Trophoblast cell (in vitro differentiated cells and primary cell): ENCODE measurements at regions not wholly inside any gene's neighbourhood (a gene's known extent, or its start where the extent isn't known, plus 50 kb on each side); places are given as distances from the start of the nearest gene placed in this dataset.
A peak's percentile ranks its signal among the peaks of the same experiment; 100 is the strongest.

Source experiments
- DNase-seq, 2 donors: peaks; one replicate each; pipeline ENCODE4 v3.0.0-alpha.2; 2016
- H2AFZ ChIP-seq: 2 replicates; pipeline ENCODE4 v1.6.1; 2013; ENCODE audit warnings: low read length, moderate library complexity, mild to moderate bottlenecking; ENCODE audit not compliant: insufficient read depth, poor library complexity
- H2AK5ac ChIP-seq: 2 replicates; pipeline ENCODE4 v1.6.1; 2013; ENCODE audit warnings: mild to moderate bottlenecking, low read length
- H2BK120ac ChIP-seq: 2 replicates; pipeline ENCODE4 v1.6.1; 2013; ENCODE audit warnings: low read length, mild to moderate bottlenecking, moderate library complexity; ENCODE audit not compliant: insufficient read depth, poor library complexity
- H2BK12ac ChIP-seq: 2 replicates; pipeline ENCODE4 v1.6.1; 2013; ENCODE audit warnings: mild to moderate bottlenecking, low read length, moderate library complexity
- H2BK5ac ChIP-seq: 2 replicates; pipeline ENCODE4 v1.6.1; 2013; ENCODE audit warnings: low read length, low read depth, moderate library complexity, mild to moderate bottlenecking; ENCODE audit not compliant: poor library complexity
- H3K14ac ChIP-seq: 2 replicates; pipeline ENCODE4 v1.6.1; 2013; ENCODE audit warnings: mild to moderate bottlenecking, low read length
- H3K18ac ChIP-seq: 2 replicates; pipeline ENCODE4 v1.6.1; 2013; ENCODE audit warnings: mild to moderate bottlenecking, low read length
- H3K23ac ChIP-seq: 2 replicates; pipeline ENCODE4 v1.6.1; 2013; ENCODE audit warnings: low read length
- H3K27ac ChIP-seq: 2 replicates; pipeline ENCODE4 v1.5.1; 2013; ENCODE audit warnings: low read depth, mild to moderate bottlenecking, inconsistent platforms, low read length, moderate library complexity
- H3K27me3 ChIP-seq: 2 replicates; pipeline ENCODE4 v1.6.1; 2013; ENCODE audit warnings: inconsistent platforms, mild to moderate bottlenecking, low read length, moderate library complexity; ENCODE audit not compliant: insufficient read depth
- H3K36me3 ChIP-seq, 2 experiments: 1 replicate in 1 of 2; 2 replicates in 1 of 2; pipeline ENCODE4 v1.6.1; 2013; ENCODE audit warnings: low read length in 2 of 2, mild to moderate bottlenecking in 2 of 2, moderate library complexity in 1 of 2; ENCODE audit not compliant: insufficient read depth in 2 of 2, control insufficient read depth in 1 of 2
- H3K4ac ChIP-seq: 2 replicates; pipeline ENCODE4 v1.6.1; 2013; ENCODE audit warnings: low read depth, mild to moderate bottlenecking, low read length, moderate library complexity
- H3K4me1 ChIP-seq, 2 experiments: 1 replicate in 1 of 2; 2 replicates in 1 of 2; pipeline ENCODE4 v1.6.1; 2013; ENCODE audit warnings: low read length in 2 of 2, mild to moderate bottlenecking in 2 of 2, moderate library complexity in 1 of 2; ENCODE audit not compliant: insufficient read depth in 2 of 2, control insufficient read depth in 1 of 2
- H3K4me2 ChIP-seq: 2 replicates; pipeline ENCODE4 v1.6.1; 2013; ENCODE audit warnings: inconsistent platforms, mild to moderate bottlenecking, low read length, moderate library complexity
- H3K4me3 ChIP-seq: 2 replicates; pipeline ENCODE4 v1.5.1; 2013; ENCODE audit warnings: mild to moderate bottlenecking, low read depth, low read length, inconsistent platforms
- H3K79me1 ChIP-seq: one replicate; pipeline ENCODE4 v1.6.1; 2013; ENCODE audit warnings: low read length
- H3K79me2 ChIP-seq: 2 replicates; pipeline ENCODE4 v1.6.1; 2013; ENCODE audit warnings: low read length, mild to moderate bottlenecking; ENCODE audit not compliant: control insufficient read depth, insufficient read depth, poor library complexity
- H3K9ac ChIP-seq: 2 replicates; pipeline ENCODE4 v1.6.1; 2013; ENCODE audit warnings: mild to moderate bottlenecking, low read length
- H3K9me3 ChIP-seq: 2 replicates; pipeline ENCODE4 v1.6.1; 2013; ENCODE audit warnings: low read depth, mild to moderate bottlenecking, control low read depth, inconsistent platforms, low read length; ENCODE audit not compliant: insufficient read depth
- H4K12ac ChIP-seq: 2 replicates; pipeline ENCODE4 v1.6.1; 2013; ENCODE audit warnings: low read depth, mild to moderate bottlenecking, low read length, moderate library complexity
- H4K8ac ChIP-seq: 2 replicates; pipeline ENCODE4 v1.6.1; 2013; ENCODE audit warnings: low read depth, mild to moderate bottlenecking, low read length, moderate library complexity
- H4K91ac ChIP-seq: one replicate; pipeline ENCODE4 v1.6.1; 2013; ENCODE audit warnings: low read depth, mild to moderate bottlenecking, low read length, moderate library complexity
- WGBS: extraction: QIAGEN DNeasy Blood & Tissue Kit; methylation state at CpG from one replicate; pipeline ENCODE4 v1.1.7; 2013; ENCODE audit warnings: missing lambda C conversion rate; ENCODE audit not compliant: insufficient read length, insufficient coverage; ENCODE audit errors: extremely low coverage; 5-methylcytosine and 5-hydroxymethylcytosine counted together

DNA sequence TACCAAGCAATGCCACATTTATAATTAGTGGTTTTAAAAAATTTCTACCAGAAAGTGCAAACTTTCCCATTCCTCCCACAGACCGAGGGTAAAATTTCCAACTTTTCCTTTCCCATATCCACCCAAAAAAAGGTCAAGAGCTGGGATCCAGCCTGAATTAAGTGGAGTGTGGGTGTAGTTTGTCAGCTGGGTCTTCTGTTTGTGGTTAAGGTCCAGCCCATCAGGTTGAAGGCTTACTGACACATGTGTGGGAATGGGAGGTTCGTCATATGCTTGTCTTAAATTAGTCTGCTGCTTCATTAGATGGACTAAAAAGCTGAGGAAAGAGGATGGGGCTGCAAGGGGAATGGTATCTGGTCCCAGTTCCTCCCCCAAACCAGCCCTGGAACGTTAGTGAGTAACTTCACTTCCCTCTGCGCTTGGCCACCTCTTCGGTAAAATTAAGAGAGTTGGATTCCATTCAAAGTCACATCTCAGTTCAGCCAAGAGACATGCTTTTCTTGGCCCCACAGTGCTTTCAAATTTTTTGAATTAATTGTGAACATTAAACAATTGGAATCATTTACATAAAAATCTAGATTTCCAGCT, 59.0 kb upstream of the PLCL2 start:
- H3K27me3 ChIP-seq: no peaks in the 10 kb centered on the region
- H3K36me3 ChIP-seq: no peaks in the 10 kb centered on the region
- no peaks in the 10 kb centered on the region for H3K79me1 ChIP-seq
- H4K12ac ChIP-seq: no peak overlapping the region
- H3K4me3 ChIP-seq: no peak overlapping the region
- H2AK5ac ChIP-seq: no peak overlapping the region
- H3K79me2 ChIP-seq: no peaks in the 10 kb centered on the region
- no peak overlapping the region for H4K91ac ChIP-seq
- H3K4ac ChIP-seq: no peak overlapping the region
- H3K4me2 ChIP-seq: no peak overlapping the region
- H4K8ac ChIP-seq: no peak overlapping the region
- DNase-seq: no peak
- H2BK120ac ChIP-seq: no peak overlapping the region
- H2BK5ac ChIP-seq: no peak overlapping the region
- H3K14ac ChIP-seq: no peak overlapping the region
- H3K23ac ChIP-seq: no peak overlapping the region
- no peaks in the 10 kb centered on the region for H3K4me1 ChIP-seq
- no peak overlapping the region for H3K9ac ChIP-seq
- no peak overlapping the region for H3K27ac ChIP-seq
- WGBS: no CpG with 5 or more reads among the region's 5 CpGs
- no peak overlapping the region for H2AFZ ChIP-seq
- peaks cover 3% of the 10 kb centered on the region for H3K9me3 ChIP-seq
- no peak overlapping the region for H3K18ac ChIP-seq
- H2BK12ac ChIP-seq: no peak overlapping the region

DNA sequence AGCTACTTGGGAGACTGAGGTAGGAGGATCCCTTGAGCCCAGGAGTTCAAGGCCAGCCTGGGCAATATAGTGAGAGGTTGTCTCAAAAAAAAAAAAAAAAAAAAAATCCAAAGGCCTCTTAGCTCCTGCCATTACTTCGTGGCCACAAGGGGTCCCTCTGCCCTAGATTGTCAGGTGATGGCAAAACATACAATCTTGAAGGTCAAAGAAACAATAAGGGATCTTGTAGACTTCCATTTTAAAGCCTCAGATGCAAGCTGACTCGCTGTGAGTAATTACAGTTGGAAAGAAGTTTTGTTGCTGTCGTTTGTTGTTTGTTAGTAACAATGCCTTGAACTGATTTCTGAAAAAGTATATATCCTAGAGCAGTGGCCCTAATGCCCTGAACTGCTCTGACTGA, 55.9 kb upstream of the PLCL2 start:
- H4K8ac ChIP-seq: no peak overlapping the region
- H3K79me1 ChIP-seq: no peaks in the 10 kb centered on the region
- H4K91ac ChIP-seq: no peak overlapping the region
- no peak overlapping the region for H2AK5ac ChIP-seq
- no peaks in the 10 kb centered on the region for H3K27me3 ChIP-seq
- no CpG with 5 or more reads among the region's 3 CpGs for WGBS
- H3K23ac ChIP-seq: no peak overlapping the region
- H3K36me3 ChIP-seq: no peaks in the 10 kb centered on the region
- H3K79me2 ChIP-seq: no peaks in the 10 kb centered on the region
- H3K14ac ChIP-seq: no peak overlapping the region
- H2BK12ac ChIP-seq: no peak overlapping the region
- no peak overlapping the region for H2AFZ ChIP-seq
- H2BK120ac ChIP-seq: no peak overlapping the region
- no peak overlapping the region for H3K27ac ChIP-seq
- H3K4ac ChIP-seq: no peak overlapping the region
- H3K4me1 ChIP-seq: no peaks in the 10 kb centered on the region
- no peak overlapping the region for H3K4me2 ChIP-seq
- peak in 1 of 2 donors; percentile 46 for DNase-seq
- no peaks in the 10 kb centered on the region for H3K9me3 ChIP-seq
- no peak overlapping the region for H3K18ac ChIP-seq
- no peak overlapping the region for H3K9ac ChIP-seq
- no peak overlapping the region for H2BK5ac ChIP-seq
- H3K4me3 ChIP-seq: no peak overlapping the region
- H4K12ac ChIP-seq: no peak overlapping the region

DNA sequence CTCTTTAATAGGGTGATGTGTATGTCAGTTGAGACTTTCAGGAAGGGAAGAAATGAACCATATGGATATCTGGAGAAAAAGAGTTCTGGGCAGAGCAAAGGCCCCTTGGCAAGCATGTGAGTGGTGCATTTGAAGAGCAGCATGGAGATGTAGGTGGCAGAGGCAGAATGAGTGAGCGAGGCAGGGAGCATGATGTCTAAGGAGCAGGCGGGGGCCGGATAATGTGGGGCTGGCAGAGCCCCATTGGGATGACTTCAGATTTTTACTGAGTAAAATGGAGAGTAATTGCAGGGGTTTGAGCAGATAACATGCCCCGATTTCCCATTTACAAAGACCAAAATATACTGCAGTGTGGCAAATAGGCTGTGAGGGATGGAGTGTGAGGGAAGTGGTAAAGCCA, 52.9 kb upstream of the PLCL2 start:
- peaks cover 0 to 1% of the 10 kb centered on the region in 2 experiments for H3K4me1 ChIP-seq
- no peak overlapping the region for H3K27ac ChIP-seq
- no peak overlapping the region for H2AFZ ChIP-seq
- no peak overlapping the region for H3K23ac ChIP-seq
- no peak overlapping the region for H3K9ac ChIP-seq
- no CpG with 5 or more reads among the region's 4 CpGs for WGBS
- DNase-seq: no peak
- H3K4me2 ChIP-seq: no peak overlapping the region
- no peak overlapping the region for H4K91ac ChIP-seq
- no peak overlapping the region for H3K4ac ChIP-seq
- no peaks in the 10 kb centered on the region for H3K27me3 ChIP-seq
- H3K79me2 ChIP-seq: no peaks in the 10 kb centered on the region
- H3K9me3 ChIP-seq: no peaks in the 10 kb centered on the region
- no peak overlapping the region for H2BK5ac ChIP-seq
- no peaks in the 10 kb centered on the region for H3K79me1 ChIP-seq
- H2AK5ac ChIP-seq: no peak overlapping the region
- no peak overlapping the region for H4K12ac ChIP-seq
- H3K14ac ChIP-seq: no peak overlapping the region
- no peak overlapping the region for H4K8ac ChIP-seq
- H3K18ac ChIP-seq: no peak overlapping the region
- no peaks in the 10 kb centered on the region for H3K36me3 ChIP-seq
- no peak overlapping the region for H3K4me3 ChIP-seq
- no peak overlapping the region for H2BK120ac ChIP-seq
- H2BK12ac ChIP-seq: no peak overlapping the region

DNA sequence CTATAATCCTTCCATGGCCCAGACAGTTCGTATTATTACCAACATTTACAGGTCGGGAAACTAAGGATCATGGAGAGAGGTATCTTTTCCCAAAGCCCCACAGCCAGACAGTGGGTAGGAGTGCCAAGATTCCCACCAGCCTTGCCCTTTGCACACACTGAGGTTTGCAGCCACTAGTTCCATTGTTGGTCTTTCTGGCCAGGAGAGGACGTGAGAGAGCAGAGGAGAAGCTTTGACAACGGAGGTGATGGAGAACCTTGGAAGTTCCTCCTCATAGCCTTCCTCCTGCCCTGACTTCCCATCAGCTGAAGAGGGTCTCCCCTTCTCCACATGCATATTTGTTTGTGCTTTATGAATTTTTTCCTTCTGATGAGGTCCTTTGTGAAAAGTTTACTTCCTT, 50.5 kb upstream of the PLCL2 start:
- Histone ChIP-seq H4K91ac (no peak overlapping the region), H4K12ac (no peak overlapping the region), H3K18ac (no peak overlapping the region), H3K14ac (no peak overlapping the region), H3K79me2 (peaks cover 2% of the 10 kb centered on the region), H3K79me1 (peaks cover 6% of the 10 kb centered on the region), H2AK5ac (no peak overlapping the region), H3K4me1 (peaks cover 7 to 9% of the 10 kb centered on the region in 2 experiments), H2BK5ac (no peak overlapping the region), H3K27ac (no peak overlapping the region), H3K27me3 (no peaks in the 10 kb centered on the region), H2AFZ (no peak overlapping the region), H2BK12ac (no peak overlapping the region), H3K36me3 (no peaks in the 10 kb centered on the region), H3K23ac (no peak overlapping the region), H3K4ac (no peak overlapping the region), H3K9me3 (no peaks in the 10 kb centered on the region), H3K4me2 (no peak overlapping the region), H3K9ac (no peak overlapping the region), H2BK120ac (no peak overlapping the region), H4K8ac (no peak overlapping the region), H3K4me3 (no peak overlapping the region)
- DNase-seq: no peak
- WGBS: no CpG with 5 or more reads among the region's 4 CpGs
